Activated B cell treated with CpG ODN at 0.5 μM for 24 hours (primary cell): ENCODE measurements at regions not wholly inside any gene's neighbourhood (a gene's known extent, or its start where the extent isn't known, plus 50 kb on each side); places are given as distances from the start of the nearest gene placed in this dataset.

Source experiments
- ATAC-seq: fragments of 200-7000 bp; cut with Tn5 transposase; one replicate; pipeline ENCODE4 v1.10.0; 2021; ENCODE audit warnings: low read depth, mild to moderate bottlenecking, moderate library complexity
- CTCF ChIA-PET: fragments of 350-600 bp; sonication (Branson Sonifier 250); formaldehyde crosslinking; loops from one replicate; lab custom pipeline; 2021; ENCODE audit warnings: antibody characterized with exemption; lab: Charles Lee
- POLR2A ChIA-PET: fragments of 350-600 bp; sonication (Branson Sonifier 250); formaldehyde crosslinking; loops from one replicate; lab custom pipeline; 2021; ENCODE audit warnings: antibody characterized with exemption; lab: Charles Lee
- DNase-seq: peaks from one replicate; pipeline ENCODE4 v3.0.0; 2022
- H3K27ac Mint-ChIP-seq: one replicate; pipeline ENCODE4 v1.8.0; 2020; ENCODE audit warnings: mixed read lengths
- H3K27me3 Mint-ChIP-seq: one replicate; pipeline ENCODE4 v1.8.0; 2021; ENCODE audit warnings: mixed read lengths
- H3K36me3 Mint-ChIP-seq: one replicate; pipeline ENCODE4 v1.8.0; 2021; ENCODE audit warnings: low read depth, mixed read lengths
- H3K4me1 Mint-ChIP-seq: one replicate; pipeline ENCODE4 v1.8.0; 2021; ENCODE audit warnings: mixed read lengths
- H3K4me3 Mint-ChIP-seq: one replicate; pipeline ENCODE4 v1.8.0; 2020; ENCODE audit warnings: mild to moderate bottlenecking, mixed read lengths
- H3K9me3 Mint-ChIP-seq: one replicate; pipeline ENCODE4 v1.8.0; 2020; ENCODE audit warnings: mixed read lengths
- CTCF ChIP-seq: fragments of 200-600 bp; IDR thresholded peaks from one replicate; pipeline ENCODE4 v1.8.0; 2022; ENCODE audit warnings: antibody characterized with exemption, mild to moderate bottlenecking
- intact Hi-C: fragments of 100-400 bp; cut with micrococcal nuclease; formaldehyde crosslinking; loops from one replicate; pipeline ENCODE4 v1.15.1; 2024

- Mint-ChIP-seq H3K4me3 (no peak overlapping the region), H3K4me1 (no peaks in the 10 kb centered on the region), H3K9me3 (no peaks in the 10 kb centered on the region), H3K27me3 (no peaks in the 10 kb centered on the region), H3K27ac (no peak overlapping the region), H3K36me3 (no peaks in the 10 kb centered on the region)
- no peak for ATAC-seq
- TF ChIP-seq CTCF = no peak
- ChIA-PET CTCF (no interaction called here), POLR2A (no interaction called here)
- DNase-seq = no peak
- intact Hi-C loops = no loop called here
Observed at GRCh38 chr5:89016741-89017303, 133.8 kb upstream of the MEF2C start.

- H3K27ac Mint-ChIP-seq = no peak overlapping the region
- no peak for ATAC-seq
- no peaks in the 10 kb centered on the region for H3K9me3 Mint-ChIP-seq
- no peaks in the 10 kb centered on the region for H3K4me1 Mint-ChIP-seq
- no peak for TF ChIP-seq CTCF
- H3K4me3 Mint-ChIP-seq = no peak overlapping the region
- POLR2A ChIA-PET = no interaction called here
- no peak for DNase-seq
- no peaks in the 10 kb centered on the region for H3K36me3 Mint-ChIP-seq
- intact Hi-C loops = no loop called here
- H3K27me3 Mint-ChIP-seq = no peaks in the 10 kb centered on the region
- CTCF ChIA-PET = no interaction called here
Observed at GRCh38 chr5:89015409-89015808, 132.4 kb upstream of the MEF2C start.

- Mint-ChIP-seq H3K4me1 (no peaks in the 10 kb centered on the region), H3K9me3 (no peaks in the 10 kb centered on the region), H3K36me3 (no peaks in the 10 kb centered on the region), H3K27ac (no peak overlapping the region), H3K27me3 (no peaks in the 10 kb centered on the region), H3K4me3 (no peak overlapping the region)
- intact Hi-C loops = no loop called here
- TF ChIP-seq CTCF = no peak
- no peak for DNase-seq
- ATAC-seq = no peak
- ChIA-PET CTCF (no interaction called here), POLR2A (interaction anchor here (1.1 kb wide), 1 partner anchor 129 kb away, joined by 3 read pairs; the partner anchor contains the start of gene MEF2C)
Observed at GRCh38 chr5:89011778-89012711, 129.1 kb upstream of the MEF2C start.

- intact Hi-C loops = no loop called here
- H3K9me3 Mint-ChIP-seq = no peaks in the 10 kb centered on the region
- DNase-seq = no peak
- no peak for ATAC-seq
- ChIA-PET POLR2A (interaction anchor here (0.7 to 1.1 kb wide), 2 partner anchors 127 to 1077 kb away, joined by 3 read pairs; partner anchors contain the start of gene MEF2C), CTCF (no interaction called here)
- H3K36me3 Mint-ChIP-seq = no peaks in the 10 kb centered on the region
- no peak overlapping the region for H3K27ac Mint-ChIP-seq
- no peak overlapping the region for H3K4me3 Mint-ChIP-seq
- no peaks in the 10 kb centered on the region for H3K27me3 Mint-ChIP-seq
- H3K4me1 Mint-ChIP-seq = no peaks in the 10 kb centered on the region
- TF ChIP-seq CTCF = no peak
Observed at GRCh38 chr5:89010512-89010911, 127.5 kb upstream of the MEF2C start.

GRCh38 chr5:89008291-89008690 is 125.3 kb upstream of the MEF2C start:
- Mint-ChIP-seq H3K4me3 (no peak overlapping the region), H3K9me3 (no peaks in the 10 kb centered on the region), H3K27me3 (no peaks in the 10 kb centered on the region), H3K4me1 (no peaks in the 10 kb centered on the region), H3K27ac (no peak overlapping the region), H3K36me3 (no peaks in the 10 kb centered on the region)
- CTCF ChIA-PET = no interaction called here
- no peak for DNase-seq
- POLR2A ChIA-PET = no interaction called here
- TF ChIP-seq CTCF = no peak
- intact Hi-C loops = no loop called here
- ATAC-seq = no peak
